GM10266 (cell line): ENCODE measurements at regions not wholly inside any gene's neighbourhood (a gene's known extent, or its start where the extent isn't known, plus 50 kb on each side); places are given as distances from the start of the nearest gene placed in this dataset.

Source experiments
- DNase-seq: peaks from one replicate; pipeline ENCODE4 v3.0.0; 2012; ENCODE audit errors: extremely low spot score
- TF ChIP-seq, protein P1 (sequence below): IDR thresholded peaks from 2 replicates; pipeline ENCODE4 v1.5.1; 2012; ENCODE audit warnings: mild to moderate bottlenecking, low read depth; ENCODE audit not compliant: control insufficient read depth, insufficient read depth; ENCODE audit errors: missing control alignments

DNA sequence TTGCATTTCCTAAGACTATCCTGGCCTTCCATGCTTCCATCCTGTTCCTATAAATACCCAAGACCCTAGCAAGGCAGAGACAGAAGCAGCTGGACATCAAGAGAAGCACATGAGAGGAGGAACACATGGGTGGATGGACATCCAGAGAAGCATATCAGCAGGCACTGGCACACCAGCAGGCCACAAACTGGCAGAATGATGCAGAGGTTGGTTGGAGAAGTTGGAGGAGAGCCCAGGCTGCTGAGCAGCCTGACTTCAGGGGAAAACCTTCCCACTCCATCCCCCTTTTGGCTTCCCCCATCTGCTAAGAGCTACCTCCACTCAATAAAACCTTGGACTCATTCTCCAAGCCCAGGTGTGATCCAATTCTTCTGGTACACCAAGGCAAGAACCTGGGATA lies 332.5 kb downstream of the FRK start:
- TF ChIP-seq, protein P1, sequence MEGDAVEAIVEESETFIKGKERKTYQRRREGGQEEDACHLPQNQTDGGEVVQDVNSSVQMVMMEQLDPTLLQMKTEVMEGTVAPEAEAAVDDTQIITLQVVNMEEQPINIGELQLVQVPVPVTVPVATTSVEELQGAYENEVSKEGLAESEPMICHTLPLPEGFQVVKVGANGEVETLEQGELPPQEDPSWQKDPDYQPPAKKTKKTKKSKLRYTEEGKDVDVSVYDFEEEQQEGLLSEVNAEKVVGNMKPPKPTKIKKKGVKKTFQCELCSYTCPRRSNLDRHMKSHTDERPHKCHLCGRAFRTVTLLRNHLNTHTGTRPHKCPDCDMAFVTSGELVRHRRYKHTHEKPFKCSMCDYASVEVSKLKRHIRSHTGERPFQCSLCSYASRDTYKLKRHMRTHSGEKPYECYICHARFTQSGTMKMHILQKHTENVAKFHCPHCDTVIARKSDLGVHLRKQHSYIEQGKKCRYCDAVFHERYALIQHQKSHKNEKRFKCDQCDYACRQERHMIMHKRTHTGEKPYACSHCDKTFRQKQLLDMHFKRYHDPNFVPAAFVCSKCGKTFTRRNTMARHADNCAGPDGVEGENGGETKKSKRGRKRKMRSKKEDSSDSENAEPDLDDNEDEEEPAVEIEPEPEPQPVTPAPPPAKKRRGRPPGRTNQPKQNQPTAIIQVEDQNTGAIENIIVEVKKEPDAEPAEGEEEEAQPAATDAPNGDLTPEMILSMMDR: no peak
- DNase-seq: no peak

DNA sequence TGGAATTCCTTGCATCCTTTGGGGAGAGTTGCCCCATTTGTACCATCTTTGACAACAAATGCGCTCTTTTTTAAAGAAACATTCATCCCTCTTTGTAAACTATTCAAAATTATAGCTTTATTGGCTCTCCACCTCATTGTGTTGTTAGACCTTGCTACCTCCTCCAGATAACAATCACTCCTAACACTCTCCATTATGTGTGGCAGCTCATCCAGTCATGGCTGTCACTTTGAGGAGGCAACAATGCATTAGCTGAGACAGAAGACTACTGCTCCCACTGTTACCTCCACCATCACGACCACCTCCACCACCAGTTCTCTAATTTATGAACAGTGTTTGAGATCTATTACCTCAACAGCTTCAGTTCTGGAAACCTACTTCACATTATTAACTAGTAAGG lies 339.1 kb downstream of the FRK start:
- no peak for DNase-seq
- TF ChIP-seq, protein P1: no peak

DNA sequence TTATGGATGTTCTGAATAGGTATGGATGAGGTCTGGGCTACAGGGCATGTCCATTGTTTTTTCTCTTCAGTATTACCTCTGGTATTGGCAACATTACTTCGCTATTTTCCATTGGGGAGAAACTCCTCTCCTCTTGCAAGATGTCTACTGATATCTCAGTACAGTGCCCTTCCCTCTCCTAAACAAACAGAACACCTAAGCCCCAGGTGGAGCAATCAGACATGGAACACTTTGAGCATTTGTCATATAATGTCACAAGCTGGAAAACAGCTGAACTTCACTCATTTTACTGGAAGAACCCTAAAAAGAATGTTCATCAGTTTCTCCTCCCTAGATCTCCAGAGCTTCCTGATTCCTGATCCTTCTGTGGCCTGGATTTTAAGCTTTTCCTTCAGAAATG lies 339.8 kb downstream of the FRK start:
- no peak for DNase-seq
- TF ChIP-seq, protein P1: no peak

DNA sequence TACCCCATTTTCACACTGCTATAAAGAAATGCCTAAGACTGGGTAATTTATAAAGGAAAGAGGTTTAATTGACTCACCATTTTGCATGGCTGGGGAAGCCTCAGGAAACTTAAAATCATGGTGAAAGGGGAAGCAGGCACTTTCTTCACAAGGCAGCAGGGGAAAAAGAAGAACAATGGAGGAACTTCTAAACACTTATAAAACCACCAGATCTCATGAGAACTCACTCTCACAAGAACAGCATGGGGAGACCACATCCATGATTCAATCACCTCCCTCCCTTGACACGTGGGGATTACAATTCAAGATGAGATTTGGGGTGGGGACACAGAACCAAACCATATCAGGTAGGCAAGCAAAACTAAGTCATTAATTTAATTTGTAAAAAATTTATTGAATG lies 343.2 kb downstream of the FRK start:
- DNase-seq: no peak
- TF ChIP-seq, protein P1: no peak

DNA sequence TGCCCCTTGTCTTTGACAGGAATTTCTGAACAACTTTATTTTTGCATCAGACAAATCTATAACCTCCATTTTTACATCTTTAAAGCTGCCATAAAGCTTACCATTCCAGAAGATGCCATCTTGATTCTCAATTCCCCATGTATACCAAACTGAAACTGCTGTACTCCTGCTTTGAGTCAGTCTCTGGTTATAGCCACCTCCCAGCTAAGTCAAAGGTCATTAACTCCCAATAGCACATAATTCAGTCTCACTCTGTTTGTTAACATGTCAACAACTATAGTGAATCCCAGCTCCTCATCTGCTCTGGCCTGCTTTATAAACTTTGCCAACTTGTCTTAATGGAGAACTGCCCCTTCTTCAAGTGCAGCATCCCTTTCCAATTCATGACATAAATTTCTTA lies 343.6 kb downstream of the FRK start:
- no peak for DNase-seq
- TF ChIP-seq, protein P1: no peak

DNA sequence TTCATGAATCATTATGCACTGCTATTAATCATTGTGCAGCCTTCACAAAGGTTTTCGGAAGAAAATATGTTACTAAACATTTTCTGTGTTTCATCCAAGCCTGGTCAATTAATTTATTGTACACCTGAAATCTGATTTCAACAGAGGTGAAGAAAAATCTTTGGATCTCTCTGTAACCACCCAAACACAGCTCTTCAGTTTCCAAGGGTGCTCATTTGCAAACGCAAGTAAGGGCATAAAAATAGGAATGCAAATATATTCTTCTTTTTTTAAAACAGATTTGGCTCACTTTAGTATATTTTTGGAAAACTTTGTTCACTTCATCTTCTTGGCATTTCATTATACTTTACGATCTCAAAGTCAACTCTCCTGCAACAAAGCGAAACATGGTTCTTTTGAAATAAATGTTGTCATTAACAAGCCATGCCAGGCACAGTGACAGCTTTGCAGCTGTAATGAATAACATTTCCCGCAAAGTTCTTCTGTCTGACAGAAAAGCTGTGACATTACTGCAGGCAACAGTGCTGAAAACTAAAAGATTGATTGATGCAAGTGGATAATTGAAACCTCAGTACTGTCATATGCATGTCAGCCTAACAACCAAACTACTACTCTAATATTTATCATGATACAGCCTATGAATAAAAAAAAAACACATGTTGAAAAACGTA lies 348.3 kb downstream of the FRK start:
- no peak for DNase-seq
- TF ChIP-seq, protein P1: no peak

DNA sequence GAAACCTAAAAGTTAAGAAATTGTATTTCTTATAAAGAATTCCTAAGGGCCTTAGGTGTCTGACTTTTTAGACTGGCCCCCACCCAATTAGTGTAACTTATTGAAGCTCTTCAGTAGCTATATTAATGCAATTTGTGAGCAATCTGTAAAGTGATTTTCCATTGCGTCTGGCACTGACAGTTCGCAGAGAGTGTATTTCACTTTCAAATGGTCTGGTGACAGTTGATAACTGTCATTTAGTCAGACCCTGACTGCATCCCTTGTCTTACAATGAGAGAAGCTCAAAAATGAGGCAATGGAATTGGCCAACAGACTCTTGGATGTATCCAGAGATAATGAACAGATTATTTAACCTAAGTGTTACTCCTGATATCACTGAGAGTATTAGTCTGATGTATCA lies 351.8 kb downstream of the FRK start:
- no peak for DNase-seq
- TF ChIP-seq, protein P1: no peak
